Umbilical cord (tissue), 1 donor: ENCODE measurements at regions not wholly inside any gene's neighbourhood (a gene's known extent, or its start where the extent isn't known, plus 50 kb on each side); places are given as distances from the start of the nearest gene placed in this dataset.
"Not testable (repeated sequence)": the region's sequence is repeated elsewhere in the genome, so short reads cannot be mapped to it uniquely, and the experiment has no call there.

ENCODE experiments used
- DNase-seq: peaks from one replicate; pipeline ENCODE4 v3.0.0-alpha.2; 2015; ENCODE audit warnings: low spot score

DNA sequence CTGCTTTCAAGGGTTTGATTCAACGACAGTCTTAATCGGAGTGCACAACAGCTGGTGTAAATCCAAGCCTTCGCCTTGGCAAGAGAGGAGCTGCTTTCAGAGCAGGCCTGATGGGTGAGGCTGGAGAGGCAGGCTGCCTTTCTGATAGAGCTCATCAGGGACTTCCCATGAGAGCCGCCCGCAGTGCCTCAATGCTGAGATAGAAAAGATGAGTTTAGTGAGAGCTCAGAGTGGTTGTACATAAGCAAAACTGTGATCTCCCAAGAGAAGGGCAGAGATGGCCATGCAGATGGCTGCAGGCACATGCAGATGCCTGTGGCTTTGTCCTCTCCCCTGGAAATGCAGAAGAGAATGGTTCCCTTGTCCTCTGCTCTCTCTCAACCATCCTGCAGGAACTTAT, 122.1 kb downstream of the ARL4C start:
- DNase-seq, result peak; percentile 64

DNA sequence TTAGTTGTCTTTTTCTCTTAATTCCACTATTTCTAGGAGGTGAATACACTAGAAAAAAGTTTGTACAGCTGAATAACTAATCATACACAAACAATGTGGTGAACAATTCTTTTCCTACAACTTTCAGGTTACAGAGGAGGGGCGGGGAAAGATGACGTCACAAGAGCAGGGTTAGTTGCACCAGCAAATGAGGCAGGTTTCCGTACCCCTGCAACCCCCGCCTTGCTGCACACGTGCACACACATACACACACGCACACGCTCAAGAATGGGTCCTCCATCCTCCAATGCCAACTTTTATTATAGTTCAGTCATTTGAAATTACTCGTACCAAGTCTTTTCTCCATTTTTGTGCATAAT, 122.8 kb downstream of the ARL4C start:
- no peak for DNase-seq

DNA sequence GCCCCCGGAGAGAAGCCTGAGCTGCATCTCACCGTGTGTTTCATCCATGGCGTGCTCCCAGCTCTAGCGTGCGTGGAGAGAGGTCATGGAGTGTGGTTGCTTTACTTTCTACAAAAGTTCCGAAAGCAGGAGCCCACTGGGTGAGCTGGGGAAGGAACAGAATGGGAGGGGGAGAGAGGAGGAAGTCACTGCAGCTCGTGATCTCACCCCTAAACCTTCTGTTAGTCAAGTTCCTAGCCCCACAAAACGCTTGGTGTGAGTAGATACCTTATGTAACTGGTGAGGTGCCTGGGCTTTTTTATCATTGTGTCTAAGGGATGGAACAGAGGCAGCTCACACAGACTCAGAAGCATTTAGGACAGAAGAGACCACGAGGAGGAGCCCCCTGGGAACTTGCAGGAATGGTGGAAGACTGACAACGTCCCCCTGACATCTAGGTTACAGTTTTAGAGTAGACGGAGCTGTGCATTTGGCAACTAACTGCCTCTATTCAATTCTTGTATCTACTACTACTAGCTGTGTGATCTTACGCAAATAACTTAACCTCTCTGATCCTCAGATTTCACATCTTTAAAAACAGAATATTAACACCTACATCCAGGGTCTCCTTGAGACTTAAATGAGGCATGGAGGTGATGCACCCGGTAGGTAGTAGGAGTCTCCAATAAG, 123.3 kb downstream of the ARL4C start:
- no peak for DNase-seq

DNA sequence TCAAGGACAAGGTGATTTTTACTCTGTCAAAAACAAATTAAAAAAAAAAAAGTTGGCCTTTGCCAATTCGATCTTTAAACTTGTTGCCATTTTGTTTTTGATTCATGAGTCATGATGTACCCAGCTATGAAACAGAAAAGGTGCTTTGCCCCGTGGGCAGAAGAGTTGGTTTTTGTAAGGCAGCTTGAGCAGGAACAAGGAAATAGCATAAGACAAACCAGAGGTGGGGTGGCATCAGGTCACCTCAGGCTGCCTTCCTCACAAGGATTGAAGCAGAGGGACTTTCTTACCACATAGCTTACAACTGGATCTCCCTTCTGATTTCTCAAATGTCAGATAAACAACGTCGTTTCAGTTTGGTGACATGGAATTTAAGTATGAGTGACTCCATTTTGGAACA, 123.8 kb downstream of the ARL4C start:
- DNase-seq, result no peak

DNA sequence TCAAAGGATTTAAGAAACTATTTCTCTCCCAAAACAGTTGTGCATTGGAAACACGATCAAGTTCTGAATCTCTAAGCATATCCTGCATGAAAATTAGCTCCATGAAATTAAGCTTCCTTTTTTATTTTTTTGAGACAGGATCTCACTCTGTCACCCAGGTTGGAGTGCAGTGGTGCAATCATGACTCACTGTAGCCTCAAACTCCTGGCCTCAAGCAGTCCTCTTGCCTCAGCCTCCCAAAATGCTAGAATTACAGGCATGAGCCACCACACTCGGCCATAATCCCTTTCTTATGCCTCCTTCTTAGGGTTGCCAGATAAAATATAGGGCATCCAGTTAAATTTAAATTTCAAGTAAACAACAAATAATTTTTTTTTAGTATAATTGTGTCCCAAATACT, 124.4 kb downstream of the ARL4C start:
- no peak for DNase-seq

DNA sequence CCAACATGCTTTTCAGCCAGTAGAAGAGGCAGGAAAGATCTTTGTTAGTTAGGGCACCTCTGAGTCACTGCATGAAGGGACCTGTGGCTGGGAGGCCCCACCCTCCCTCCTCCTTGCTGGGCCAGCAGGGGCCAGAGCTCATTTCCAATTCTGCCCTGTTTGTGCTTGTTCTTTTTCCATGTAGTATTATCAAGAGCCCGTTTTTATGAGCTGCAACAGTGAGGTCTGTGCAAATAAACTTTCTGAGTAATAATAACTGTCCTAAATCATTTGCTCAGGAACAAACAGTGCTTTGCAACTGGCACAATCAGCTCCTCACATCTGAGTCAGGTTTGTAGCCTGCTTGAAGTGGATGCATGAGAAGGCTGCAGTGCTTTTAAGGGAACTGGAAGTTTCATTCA, 128.0 kb downstream of the ARL4C start:
- DNase-seq, result peak; percentile 71

DNA sequence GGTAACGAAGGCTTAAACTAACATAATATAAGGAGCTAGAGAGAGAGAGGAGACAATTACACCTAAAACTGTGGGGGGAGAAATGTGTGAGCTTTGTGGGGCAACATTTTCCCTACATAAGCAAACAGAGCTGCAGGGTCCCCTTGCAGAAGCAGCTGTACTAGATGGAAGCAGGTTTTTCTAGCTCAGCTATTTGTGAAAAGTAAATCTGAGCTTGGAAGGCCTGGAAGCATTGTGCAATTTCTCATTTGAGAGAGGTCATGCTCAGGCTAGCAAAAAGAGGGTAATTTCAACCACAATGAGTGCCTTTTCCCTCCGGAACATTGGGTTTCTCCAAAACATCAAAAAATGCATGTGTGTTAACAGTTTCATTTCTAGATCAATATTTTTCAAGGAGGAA, 130.0 kb downstream of the ARL4C start:
- DNase-seq, result peak; percentile 90

DNA sequence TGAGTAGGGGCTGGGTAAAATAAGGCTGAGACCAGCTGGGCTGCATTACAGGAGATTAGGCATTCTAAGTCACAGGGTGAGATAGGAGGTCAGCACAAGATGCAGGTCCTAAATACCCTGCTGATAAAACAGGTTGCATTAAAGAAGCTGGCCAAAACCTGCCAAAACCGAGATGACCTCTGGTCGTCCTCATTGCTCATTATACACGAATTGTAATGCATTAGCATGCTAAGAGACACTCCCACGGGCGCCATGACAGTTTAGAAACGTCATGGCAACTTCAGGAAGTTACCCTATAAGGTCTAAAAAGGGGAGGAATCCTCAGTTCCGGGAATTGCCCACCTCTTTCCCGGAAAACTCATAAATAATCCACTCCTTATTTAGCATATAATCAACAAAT, 132.2 kb downstream of the ARL4C start:
- peak; percentile 52 for DNase-seq

DNA sequence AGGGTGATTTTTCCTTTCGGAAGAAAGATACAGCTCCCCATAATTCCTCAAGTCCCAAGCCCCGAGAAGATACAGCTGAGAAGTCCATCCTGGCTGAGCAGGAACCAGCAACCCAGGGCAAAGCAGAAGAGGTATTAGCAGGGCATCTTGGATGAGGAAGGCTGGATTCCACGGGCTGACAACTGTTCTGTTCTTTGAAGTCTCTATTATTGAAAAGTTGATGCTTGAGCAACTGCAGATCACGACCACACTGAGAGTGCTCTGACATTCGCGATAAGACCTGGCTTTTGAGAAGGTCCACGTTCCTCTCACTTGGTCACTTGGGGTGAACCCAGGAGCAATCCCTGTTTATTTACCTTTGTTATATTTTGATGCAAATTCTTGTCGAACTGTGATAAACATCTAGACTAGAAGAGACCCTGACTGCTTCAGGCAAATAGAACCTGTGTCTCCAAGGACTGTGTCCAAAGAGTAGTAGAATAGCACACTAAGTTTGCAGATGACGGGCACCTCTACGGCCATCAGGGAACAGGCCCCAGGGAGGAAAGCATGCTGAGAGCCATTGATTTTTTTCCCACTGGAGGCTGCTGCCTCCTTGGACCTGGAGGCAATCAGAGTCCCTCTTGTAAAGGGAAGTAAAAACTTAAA, 133.1 kb downstream of the ARL4C start:
- peak; percentile 54 for DNase-seq

DNA sequence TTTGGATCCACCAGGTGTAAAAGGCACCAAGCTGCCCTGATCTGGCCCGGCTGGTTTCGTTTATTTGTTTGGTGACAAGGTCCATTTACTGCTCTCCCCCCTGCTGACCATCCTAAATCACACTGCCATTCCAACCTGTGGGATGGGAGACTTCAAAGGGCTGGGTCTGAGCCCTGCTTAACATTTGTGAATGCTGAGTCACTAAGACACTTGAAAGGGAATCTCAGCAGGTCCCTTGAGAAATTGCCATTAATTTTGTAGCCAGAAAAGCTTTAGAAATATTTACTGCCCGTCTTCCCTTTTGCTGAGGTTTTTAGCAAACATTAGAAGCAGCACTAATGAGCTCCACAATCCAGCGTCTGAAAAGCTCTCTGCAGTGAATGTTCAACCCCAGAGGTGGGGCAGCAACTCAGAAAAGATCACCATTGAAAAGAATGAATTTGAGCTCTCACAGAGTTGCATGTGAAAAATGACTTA, 133.8 kb downstream of the ARL4C start:
- DNase-seq, result peak; percentile 87

DNA sequence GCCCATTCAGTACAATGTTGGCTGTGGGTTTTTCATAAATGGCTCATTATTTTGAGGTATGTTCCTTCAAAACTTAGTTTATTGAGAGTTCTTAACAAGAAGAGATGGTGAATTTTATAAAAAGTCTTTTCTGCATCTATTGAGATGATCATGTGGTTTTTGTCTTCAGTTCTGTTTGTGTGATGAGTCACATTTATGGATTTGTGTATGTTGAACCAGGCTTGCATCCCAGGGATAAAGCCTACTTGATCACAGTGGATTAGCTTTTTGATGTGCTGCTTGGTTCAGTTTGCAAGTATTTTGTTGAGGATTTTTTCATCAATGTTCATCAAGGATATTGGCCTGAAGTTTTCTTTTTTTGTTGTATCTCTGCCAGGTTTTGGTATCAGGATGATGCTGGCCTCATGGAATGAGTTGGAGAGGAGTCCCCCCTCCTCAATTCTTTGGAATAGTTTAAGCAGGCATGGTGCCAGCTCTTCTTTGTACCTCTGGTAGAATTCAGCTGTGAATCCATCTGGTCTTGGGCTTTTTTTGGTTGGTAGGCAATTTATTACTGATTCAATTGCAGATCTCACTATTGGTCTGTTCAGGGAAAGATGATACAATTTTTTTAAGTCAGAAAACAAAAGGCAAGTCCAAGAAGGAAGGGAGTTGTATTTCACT, 136.4 kb downstream of the ARL4C start:
- DNase-seq, result peak; percentile 97

DNA sequence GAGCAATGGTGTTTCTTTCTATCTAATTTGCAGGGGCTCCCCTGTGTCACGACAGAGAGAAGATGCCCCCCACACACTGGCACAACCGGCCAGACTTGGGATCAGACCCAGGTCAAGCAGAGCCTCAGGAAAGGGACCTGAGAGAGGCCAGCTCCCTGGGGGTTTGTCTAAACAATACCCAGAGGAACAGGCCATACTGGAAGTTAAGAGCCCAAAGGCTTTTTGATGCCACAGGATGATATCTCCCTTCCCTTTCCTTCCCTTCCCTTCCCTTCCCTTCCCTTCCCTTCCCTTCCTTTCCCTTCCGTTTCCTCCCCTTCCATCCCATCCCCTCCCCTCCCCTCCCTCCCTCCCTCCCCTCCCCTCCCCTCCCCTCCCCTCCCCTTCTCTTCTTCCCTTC, 139.2 kb downstream of the ARL4C start:
- DNase-seq, result no peak

DNA sequence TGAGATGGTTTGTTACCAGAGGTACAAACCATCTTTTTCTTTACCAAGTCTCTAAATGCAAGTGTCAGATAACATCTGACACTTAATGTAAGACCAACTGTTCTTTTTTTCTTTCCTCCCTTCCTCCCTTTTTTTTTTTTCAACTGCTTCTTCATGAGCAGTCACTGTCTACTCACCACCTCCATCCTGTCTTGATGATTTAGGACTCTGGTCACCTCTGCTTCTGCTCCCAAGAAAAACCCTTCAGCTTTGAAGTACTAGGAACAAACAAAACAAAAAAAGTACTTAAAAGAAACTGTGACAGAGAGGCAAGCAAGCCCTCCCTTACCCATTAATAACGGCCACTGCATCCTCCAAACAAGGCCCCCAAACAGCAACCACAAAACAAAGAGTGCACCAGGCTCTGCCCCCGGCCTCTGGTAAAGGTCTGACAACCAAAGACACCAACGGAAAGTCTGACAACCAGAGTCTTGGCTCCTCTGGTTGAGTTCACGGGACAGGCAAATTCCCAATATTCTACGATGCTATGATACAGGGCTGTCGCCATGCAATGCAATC, 141.0 kb downstream of the ARL4C start:
- no peak for DNase-seq

DNA sequence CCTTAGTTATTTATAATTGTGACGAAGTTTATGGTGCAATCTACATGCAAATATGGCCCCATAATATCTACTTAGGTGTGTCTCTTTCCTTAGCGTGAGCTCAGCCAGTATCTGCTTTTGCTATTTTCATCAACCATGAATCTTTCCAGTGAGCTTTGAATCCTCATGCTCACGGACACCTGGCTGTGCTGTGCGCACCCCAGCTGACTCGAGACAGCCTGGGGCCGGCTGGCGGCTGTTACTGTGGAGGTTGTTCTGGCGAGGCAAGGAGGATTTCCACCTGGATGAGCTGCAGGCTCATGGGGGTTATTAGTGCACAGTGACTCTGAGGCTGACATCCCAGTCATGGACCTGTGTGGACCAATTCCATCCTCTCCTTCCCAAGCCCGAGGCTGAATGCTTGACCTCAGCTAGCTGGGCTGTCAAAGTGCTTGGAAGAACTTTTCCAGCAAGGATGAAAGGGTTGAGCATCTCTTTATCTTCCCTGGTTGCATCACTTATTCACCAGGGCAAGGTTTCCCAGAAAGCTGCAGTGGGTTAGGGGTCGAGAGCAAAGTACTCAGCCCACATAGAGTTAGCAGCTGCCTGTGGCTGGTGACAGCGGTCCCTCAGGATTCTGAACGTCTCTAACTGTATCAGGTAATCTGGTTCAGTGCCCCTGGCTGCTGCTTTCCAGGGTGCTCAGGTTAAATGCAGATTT, 141.7 kb downstream of the ARL4C start:
- DNase-seq, result no peak

DNA sequence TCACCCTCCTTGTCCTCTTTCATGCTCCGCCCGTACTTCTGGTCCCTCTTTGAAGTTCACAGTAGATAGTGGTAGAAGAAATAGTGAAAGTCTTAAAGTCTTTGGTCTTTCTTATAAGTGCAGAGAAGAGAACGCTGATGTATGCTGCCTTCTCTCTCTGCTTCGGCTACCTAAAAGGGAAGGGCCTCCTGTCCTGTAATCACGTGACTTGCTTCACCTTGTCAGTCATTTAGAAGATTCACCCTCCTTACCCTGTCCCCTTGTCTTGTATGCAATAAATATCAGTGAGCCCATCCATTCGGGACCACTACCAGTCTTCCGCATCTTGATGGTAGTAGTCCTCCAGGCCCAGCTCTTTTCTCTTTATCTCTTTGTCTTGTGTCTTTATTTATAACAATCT, 144.6 kb downstream of the ARL4C start:
- DNase-seq, result no peak

DNA sequence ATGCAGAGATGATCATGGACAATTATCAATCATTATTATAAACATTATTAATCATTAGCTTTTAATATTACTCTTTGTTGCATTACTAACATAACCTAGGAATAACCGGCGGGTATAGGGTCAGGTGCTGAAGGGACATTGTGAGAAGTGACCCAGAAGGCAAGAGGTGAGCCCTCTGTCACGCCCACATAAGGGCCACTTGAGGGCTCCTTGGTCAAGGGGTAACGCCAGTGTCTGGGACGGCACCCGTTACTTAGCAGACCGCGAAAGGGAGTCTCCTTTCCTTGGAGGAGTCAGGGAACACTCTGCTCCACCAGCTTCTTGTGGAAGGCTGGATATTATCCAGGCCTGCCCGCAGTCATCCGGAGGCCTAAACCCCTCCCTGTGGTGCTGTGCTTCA, 145.0 kb downstream of the ARL4C start:
- not testable (repeated sequence) for DNase-seq

DNA sequence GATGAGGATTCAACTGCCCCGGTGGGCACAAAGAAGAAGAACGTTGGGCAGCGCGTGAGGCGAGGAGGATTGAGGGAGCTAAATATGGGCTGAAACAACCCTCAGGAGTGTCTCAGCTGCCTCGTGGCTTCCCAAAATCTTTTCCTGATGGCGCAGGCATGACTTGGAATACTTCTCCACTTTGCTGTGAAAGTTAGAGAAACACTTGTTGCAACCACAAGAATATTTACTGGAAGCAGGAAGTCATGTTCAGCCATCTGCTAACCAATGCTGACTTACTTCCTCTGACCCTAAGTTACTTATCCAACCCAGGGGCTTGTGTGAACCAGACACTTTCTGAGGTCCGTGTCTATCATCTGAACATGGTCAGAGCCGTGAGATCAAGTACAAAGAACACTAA, 148.8 kb downstream of the ARL4C start:
- no peak for DNase-seq

DNA sequence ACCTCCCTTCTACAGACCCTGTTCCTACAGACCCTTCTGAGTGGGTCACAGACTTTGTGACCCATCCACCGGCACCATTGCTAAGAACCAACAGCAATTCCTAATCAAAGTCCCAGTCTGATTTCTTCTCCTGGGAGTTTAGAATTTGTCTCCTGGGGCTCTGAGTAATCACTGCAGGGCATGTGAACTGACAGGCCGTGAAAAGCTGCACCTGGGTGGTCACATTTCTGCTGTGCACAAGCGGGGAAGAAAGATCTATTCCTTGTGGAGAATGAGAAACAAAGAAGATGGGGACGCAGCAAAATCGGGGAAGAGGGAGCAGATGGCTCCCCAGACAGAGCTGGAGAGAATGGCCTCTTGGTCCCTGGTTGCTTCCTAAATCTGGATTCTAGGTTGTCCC, 151.0 kb downstream of the ARL4C start:
- DNase-seq, result no peak

DNA sequence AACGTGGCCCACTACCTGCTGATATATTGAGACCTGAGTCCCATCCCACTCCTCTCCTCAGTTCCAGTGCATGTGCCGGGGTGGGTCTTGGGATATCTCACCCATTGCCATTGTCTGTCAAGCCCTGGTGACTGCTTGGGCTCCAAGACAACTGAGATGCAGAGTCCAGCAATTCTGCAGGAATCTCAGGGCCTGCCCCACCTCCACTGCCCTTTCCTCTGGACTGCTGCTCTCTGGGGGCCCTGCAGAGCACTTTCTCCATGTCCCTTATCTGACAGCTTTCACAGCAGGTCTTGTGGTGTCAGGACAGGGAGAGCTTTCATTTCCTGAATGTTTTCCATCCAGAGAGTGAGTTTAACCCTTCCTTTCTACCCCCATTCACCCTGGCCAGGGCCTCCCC, 152.9 kb downstream of the ARL4C start:
- DNase-seq, result no peak

DNA sequence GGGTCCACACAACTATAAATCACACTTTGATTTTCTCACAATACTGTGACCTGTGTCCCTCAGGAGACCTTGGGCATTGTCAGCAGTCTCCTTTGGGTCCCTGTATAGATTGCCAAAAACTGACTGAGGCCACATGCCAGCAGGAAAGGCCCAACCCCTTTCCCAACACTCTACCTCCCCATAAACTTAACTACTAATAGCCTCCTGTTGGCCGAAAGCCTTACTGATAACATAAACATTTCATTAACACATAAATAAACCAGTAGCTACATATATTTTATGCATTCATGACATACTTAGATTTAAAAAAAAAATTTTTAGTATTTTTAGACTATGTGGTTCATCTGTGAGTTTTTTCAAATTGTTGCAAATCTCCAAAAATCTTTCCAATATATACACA, 153.5 kb downstream of the ARL4C start:
- DNase-seq, result no peak

DNA sequence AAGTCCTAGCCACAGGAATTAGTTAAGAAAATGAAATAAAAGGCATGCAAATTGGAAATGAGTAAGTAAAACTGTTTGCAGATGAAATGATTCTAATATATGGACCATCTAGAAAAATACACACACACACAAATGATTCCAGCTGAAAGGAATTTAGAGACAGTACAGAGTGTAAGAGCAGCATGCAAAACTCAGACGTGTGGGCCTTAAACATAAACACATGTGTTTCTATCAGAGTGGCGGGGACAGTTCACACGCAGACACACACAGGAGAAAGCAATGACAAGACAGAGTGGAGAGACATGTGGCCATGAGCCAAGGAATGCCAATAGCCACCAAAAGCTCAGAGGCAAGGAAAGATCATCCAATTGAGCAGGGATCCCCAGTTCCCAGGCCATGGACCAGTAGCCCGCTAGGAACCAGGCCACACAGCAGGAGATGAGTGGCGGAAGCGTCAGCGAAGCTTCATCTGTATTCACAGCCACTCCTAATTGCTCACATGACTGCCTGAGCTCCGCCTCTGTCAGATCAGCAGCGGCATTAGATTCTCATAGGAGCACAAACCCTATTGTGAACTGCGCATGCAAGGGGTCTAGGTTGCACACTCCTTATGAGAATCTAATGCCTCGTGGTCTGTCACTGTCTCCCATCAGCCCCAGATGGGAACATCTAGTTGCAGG, 155.4 kb downstream of the ARL4C start:
- no peak for DNase-seq

DNA sequence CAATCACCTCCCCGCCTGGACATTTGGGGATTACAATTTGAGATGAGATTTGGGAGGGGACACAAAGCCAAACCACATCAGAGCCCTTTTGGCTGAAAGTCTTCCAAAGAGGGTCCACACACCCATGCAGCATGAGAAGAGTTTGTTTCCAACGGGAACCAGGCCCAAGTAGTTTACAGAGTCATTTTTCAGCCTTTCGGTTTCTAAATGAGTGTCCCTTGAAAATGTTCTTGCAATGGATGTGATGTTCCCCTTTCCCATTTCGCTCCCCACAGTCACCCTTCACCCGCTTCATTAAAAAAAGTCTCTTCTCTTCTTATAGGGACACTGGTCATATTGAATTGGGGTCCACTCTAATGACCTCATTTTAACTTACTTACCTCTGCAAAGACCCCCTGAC, 157.4 kb downstream of the ARL4C start:
- DNase-seq, result no peak
